Common myeloid progenitor, CD34-positive (primary cell): ENCODE measurements at regions not wholly inside any gene's neighbourhood (a gene's known extent, or its start where the extent isn't known, plus 50 kb on each side); places are given as distances from the start of the nearest gene placed in this dataset.
"Not testable (repeated sequence)": the region's sequence is repeated elsewhere in the genome, so short reads cannot be mapped to it uniquely, and the experiment has no call there.

ENCODE experiments used
- CTCF ChIA-PET: fragments of 350-600 bp; sonication (Branson Sonifier 250); formaldehyde crosslinking; loops from one replicate; lab custom pipeline; 2021; ENCODE audit warnings: antibody characterized with exemption; lab: Charles Lee
- POLR2A ChIA-PET: fragments of 350-600 bp; sonication (Branson Sonifier 250); formaldehyde crosslinking; loops from one replicate; lab custom pipeline; 2021; ENCODE audit warnings: antibody characterized with exemption; lab: Charles Lee
- DNase-seq, 3 donors: peaks; one replicate each; pipeline versions ENCODE4 v3.0.0 to v3.0.0-alpha.2; 2013
- H3K27ac ChIP-seq, 2 experiments: 1 replicate in 1 of 2; 2 replicates in 1 of 2; pipeline ENCODE4 v1.7.0; 2013; ENCODE audit warnings: inconsistent platforms in 2 of 2, low read length in 2 of 2, mild to moderate bottlenecking in 2 of 2, low read depth in 1 of 2, moderate library complexity in 1 of 2; ENCODE audit not compliant: severe bottlenecking in 2 of 2, insufficient read depth in 1 of 2, poor library complexity in 1 of 2
- H3K27me3 ChIP-seq, 5 experiments: replicated peaks in 2 of 5; 1 replicate in 3 of 5; 2 replicates in 2 of 5; pipeline versions ENCODE4 v1.6.1 to v1.7.0; 2013; ENCODE audit warnings: low read length in 4 of 5, mild to moderate bottlenecking in 2 of 5, moderate library complexity in 2 of 5, inconsistent platforms in 1 of 5; ENCODE audit not compliant: insufficient read depth in 5 of 5, control insufficient read depth in 4 of 5
- H3K36me3 ChIP-seq, 4 experiments: 1 replicate in 2 of 4; 2 replicates in 2 of 4; pipeline versions ENCODE4 v1.6.1 to v1.7.0; 2013; ENCODE audit warnings: low read length in 3 of 4, control low read depth in 1 of 4, mild to moderate bottlenecking in 1 of 4; ENCODE audit not compliant: control insufficient read depth in 4 of 4, insufficient read depth in 4 of 4
- H3K4me1 ChIP-seq, 4 experiments: 1 replicate in 3 of 4; 2 replicates in 1 of 4; pipeline versions ENCODE4 v1.6.1 to v1.7.1; 2013; ENCODE audit warnings: low read length in 3 of 4, mild to moderate bottlenecking in 3 of 4, control low read depth in 1 of 4, inconsistent platforms in 1 of 4, moderate library complexity in 1 of 4; ENCODE audit not compliant: control insufficient read depth in 4 of 4, insufficient read depth in 4 of 4; ENCODE audit errors: control extremely low read depth in 1 of 4
- H3K4me3 ChIP-seq, 7 experiments: 1 replicate in 4 of 7; 2 replicates in 3 of 7; pipeline versions ENCODE4 v1.5.1 to v1.7.0; 2013; ENCODE audit warnings: mild to moderate bottlenecking in 7 of 7, low read length in 6 of 7, moderate library complexity in 6 of 7, inconsistent platforms in 2 of 7, low read depth in 2 of 7, control low read depth in 1 of 7; ENCODE audit not compliant: insufficient read depth in 4 of 7, control insufficient read depth in 1 of 7; ENCODE audit errors: extremely low read depth in 1 of 7
- H3K9me3 ChIP-seq, 5 experiments: 1 replicate in 4 of 5; 2 replicates in 1 of 5; pipeline versions ENCODE4 v1.6.1 to v1.7.1; 2013; ENCODE audit warnings: low read length in 4 of 5, mild to moderate bottlenecking in 2 of 5, inconsistent platforms in 1 of 5, low read depth in 1 of 5, moderate library complexity in 1 of 5; ENCODE audit not compliant: control insufficient read depth in 4 of 5, insufficient read depth in 2 of 5; ENCODE audit errors: control extremely low read depth in 1 of 5
- WGBS: methylation state at CpG from one replicate; pipeline ENCODE4 v1.1.5; 2013; ENCODE audit not compliant: insufficient coverage; 5-methylcytosine and 5-hydroxymethylcytosine counted together

- Histone ChIP-seq H3K4me1 (no peaks in the 10 kb centered on the region), H3K36me3 (no peaks in the 10 kb centered on the region), H3K27ac (no peak overlapping the region), H3K27me3 (no peaks in the 10 kb centered on the region), H3K4me3 (no peak overlapping the region), H3K9me3 (no peaks in the 10 kb centered on the region)
- ChIA-PET CTCF (interaction anchor here (1.0 kb wide), 1 partner anchor 208 kb away, joined by 3 read pairs; no protein-coding TSS in a partner anchor), POLR2A (interaction anchor here (0.6 kb wide), 1 partner anchor 349 kb away, joined by 3 read pairs; no protein-coding TSS in a partner anchor)
- 70% methylated on average over 4 of the region's 9 CpGs for WGBS
- peak; percentile 10 to 52 (median 18) for DNase-seq
Measured at GRCh38 chr3:69659180-69659910, 79.9 kb upstream of the MITF start.

- 100% methylated on average over 2 of the region's 4 CpGs for WGBS
- no peaks in the 10 kb centered on the region for H3K9me3 ChIP-seq
- no peaks in the 10 kb centered on the region for H3K27me3 ChIP-seq
- H3K27ac ChIP-seq, result no peak overlapping the region
- no peak overlapping the region for H3K4me3 ChIP-seq
- POLR2A ChIA-PET, result interaction anchor here (0.6 kb wide), 1 partner anchor 348 kb away, joined by 3 read pairs; no protein-coding TSS in a partner anchor
- no peaks in the 10 kb centered on the region for H3K4me1 ChIP-seq
- CTCF ChIA-PET, result no interaction called here
- no peak for DNase-seq
- no peaks in the 10 kb centered on the region for H3K36me3 ChIP-seq
Measured at GRCh38 chr3:69658514-69659140, 80.6 kb upstream of the MITF start.

- H3K27ac ChIP-seq, DNase-seq, H3K4me1 ChIP-seq, H3K9me3 ChIP-seq, CTCF ChIA-PET, H3K4me3 ChIP-seq, H3K36me3 ChIP-seq, H3K27me3 ChIP-seq, POLR2A ChIA-PET: not testable (repeated sequence)
- WGBS, result 100% methylated on average over 3 of the region's 3 CpGs
Measured at GRCh38 chr3:69657030-69657429, 82.2 kb upstream of the MITF start.

GRCh38 chr3:69651765-69652164 is 87.5 kb upstream of the MITF start:
- ChIA-PET POLR2A (no interaction called here), CTCF (no interaction called here)
- peaks cover 0 to 24% (median 3%) of the 10 kb centered on the region in 4 experiments for H3K4me1 ChIP-seq
- H3K27ac ChIP-seq, result no peak overlapping the region
- H3K4me3 ChIP-seq, result no peak overlapping the region
- H3K36me3 ChIP-seq, result no peaks in the 10 kb centered on the region
- no CpG with 5 or more reads among the region's 3 CpGs for WGBS
- no peaks in the 10 kb centered on the region for H3K9me3 ChIP-seq
- no peak for DNase-seq
- H3K27me3 ChIP-seq, result no peaks in the 10 kb centered on the region

- CTCF ChIA-PET, result no interaction called here
- no peak for DNase-seq
- no CpG with 5 or more reads among the region's 1 CpG for WGBS
Measured at GRCh38 chr3:69650066-69650419, 89.2 kb upstream of the MITF start.

GRCh38 chr3:69649120-69650065 is 89.9 kb upstream of the MITF start:
- Histone ChIP-seq H3K9me3 (no peaks in the 10 kb centered on the region), H3K36me3 (no peaks in the 10 kb centered on the region), H3K4me3 (no peak overlapping the region), H3K27me3 (no peaks in the 10 kb centered on the region), H3K4me1 (peaks cover 0 to 24% (median 3%) of the 10 kb centered on the region in 4 experiments), H3K27ac (no peak overlapping the region)
- ChIA-PET POLR2A (no interaction called here), CTCF (no interaction called here)
- DNase-seq, result peak in 2 of 3 donors; percentile 12 to 26
- WGBS, result 99% methylated on average over 6 of the region's 7 CpGs

More at GRCh38 chr3:69650066-69650419, 89.2 kb upstream of the MITF start:
- H3K4me3 ChIP-seq, result no peak overlapping the region
- H3K9me3 ChIP-seq, result no peaks in the 10 kb centered on the region
- no peaks in the 10 kb centered on the region for H3K36me3 ChIP-seq
- no peaks in the 10 kb centered on the region for H3K27me3 ChIP-seq
- H3K4me1 ChIP-seq, result peaks cover 0 to 24% (median 3%) of the 10 kb centered on the region in 4 experiments
- POLR2A ChIA-PET, result no interaction called here
- H3K27ac ChIP-seq, result no peak overlapping the region
